Small intestine (tissue), 7 donors: ENCODE measurements at regions not wholly inside any gene's neighbourhood (a gene's known extent, or its start where the extent isn't known, plus 50 kb on each side); places are given as distances from the start of the nearest gene placed in this dataset.

Experiments
- DNase-seq, 2 donors: peaks; one replicate each; pipeline versions ENCODE4 v3.0.0 to v3.0.0-alpha.2; 2013
- FAIRE-seq: peaks from 2 replicates; lab custom pipeline; 2012; peaks lifted over from hg19 to GRCh38; lab: Jason Lieb, UNC
- H3K27ac ChIP-seq, 3 donors: one replicate each; pipeline ENCODE4 v1.5.1; 2013; ENCODE audit warnings: low read length in 2 of 3, mild to moderate bottlenecking in 2 of 3, control low read depth in 1 of 3, inconsistent platforms in 1 of 3, low read depth in 1 of 3, moderate library complexity in 1 of 3
- H3K27me3 ChIP-seq, 3 donors: one replicate each; pipeline ENCODE4 v1.6.1; 2013; ENCODE audit warnings: low read length in 3 of 3, inconsistent platforms in 1 of 3; ENCODE audit not compliant: control insufficient read depth in 3 of 3, insufficient read depth in 3 of 3
- H3K36me3 ChIP-seq, 3 donors: one replicate each; pipeline ENCODE4 v1.6.1; 2013; ENCODE audit warnings: low read length in 3 of 3, inconsistent platforms in 1 of 3, low read depth in 1 of 3, mild to moderate bottlenecking in 1 of 3, moderate library complexity in 1 of 3; ENCODE audit not compliant: control insufficient read depth in 3 of 3, insufficient read depth in 2 of 3
- H3K4me1 ChIP-seq, 3 donors: one replicate each; pipeline ENCODE4 v1.6.1; 2013; ENCODE audit warnings: low read length in 2 of 3, inconsistent platforms in 1 of 3, low read depth in 1 of 3, mild to moderate bottlenecking in 1 of 3, moderate library complexity in 1 of 3; ENCODE audit not compliant: control insufficient read depth in 3 of 3, insufficient read depth in 2 of 3
- H3K4me3 ChIP-seq, 3 donors: one replicate each; pipeline ENCODE4 v1.5.1; 2013; ENCODE audit warnings: low read length in 3 of 3, control low read depth in 1 of 3, inconsistent platforms in 1 of 3, low read depth in 1 of 3, mild to moderate bottlenecking in 1 of 3, moderate library complexity in 1 of 3
- H3K9me3 ChIP-seq, 2 donors: one replicate each; pipeline ENCODE4 v1.6.1; 2013; ENCODE audit warnings: low read depth in 1 of 2, low read length in 1 of 2; ENCODE audit not compliant: control insufficient read depth in 2 of 2, insufficient read depth in 1 of 2
- WGBS, 3 donors: extraction: QIAGEN DNeasy Blood & Tissue Kit; methylation state at CpG; one replicate each; pipeline ENCODE4 v1.1.7; 2013; 5-methylcytosine and 5-hydroxymethylcytosine counted together
- donor health status: healthy with polysubstance abuse.
- donor health status: control.
- donor health status: control.
- donor health status: Bipolar disorder and iron deficiency.
- donor health status: healthy.

GRCh38 chr9:107982001-107982400 lies 492.4 kb upstream of the KLF4 start:
- Histone ChIP-seq H3K4me3 (no peak overlapping the region), H3K9me3 (no peaks in the 10 kb centered on the region), H3K27ac (no peak overlapping the region), H3K27me3 (no peaks in the 10 kb centered on the region), H3K4me1 (no peaks in the 10 kb centered on the region), H3K36me3 (no peaks in the 10 kb centered on the region)
- DNase-seq (no peak), FAIRE-seq (no peak)
- WGBS, 3 donors: 91 to 96% (median 95%) methylated on average over 1 of the region's 1 CpG

- FAIRE-seq (no peak), DNase-seq (no peak)
- H3K27ac ChIP-seq: no peak overlapping the region
- peaks cover 0 to 3% (median 3%) of the 10 kb centered on the region in 3 donors for H3K4me1 ChIP-seq
- no peaks in the 10 kb centered on the region for H3K9me3 ChIP-seq
- H3K4me3 ChIP-seq: no peak overlapping the region
- H3K36me3 ChIP-seq: no peaks in the 10 kb centered on the region
- H3K27me3 ChIP-seq: no peaks in the 10 kb centered on the region
- 75 to 90% (median 89%) methylated on average over 2 of the region's 2 CpGs for WGBS, 3 donors
These were observed 491.4 kb upstream of the KLF4 start for GRCh38 chr9:107980984-107981383.

GRCh38 chr9:107976767-107977166 lies 487.2 kb upstream of the KLF4 start:
- Histone ChIP-seq H3K36me3 (no peaks in the 10 kb centered on the region), H3K9me3 (no peaks in the 10 kb centered on the region), H3K4me3 (no peak overlapping the region), H3K27ac (no peak overlapping the region), H3K27me3 (no peaks in the 10 kb centered on the region), H3K4me1 (peaks cover 2 to 6% (median 3%) of the 10 kb centered on the region in 3 donors)
- DNase-seq (peak; percentile 23 to 70), FAIRE-seq (no peak)
- WGBS, 3 donors: 25 to 56% (median 36%) methylated on average over 1 of the region's 1 CpG

DNA sequence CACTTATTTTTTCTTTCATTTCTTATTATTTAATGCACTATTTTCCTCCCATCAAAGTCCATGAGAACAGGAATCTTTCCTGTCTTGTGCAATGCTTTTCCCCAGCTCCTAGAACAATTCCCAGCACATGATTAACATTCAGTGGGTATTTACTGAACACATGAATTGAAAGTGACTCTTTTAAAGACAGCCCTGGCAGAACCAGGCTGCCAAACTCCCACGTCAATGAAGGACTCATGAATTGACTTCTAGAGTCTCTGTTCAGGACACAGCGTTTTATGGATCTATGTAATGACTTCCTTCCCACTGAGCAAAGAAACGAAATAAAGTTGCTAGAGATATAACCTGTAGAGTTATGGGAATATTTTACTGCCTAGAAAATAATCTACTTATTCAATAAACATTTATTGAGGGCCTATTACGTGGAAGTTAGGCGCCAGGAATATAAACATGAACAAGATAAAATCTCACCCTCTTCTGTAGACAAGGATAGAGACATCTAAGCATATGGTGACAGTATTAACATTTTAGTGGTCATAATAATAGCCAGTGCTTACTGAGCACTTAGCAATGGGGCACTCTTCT lies 485.9 kb upstream of the KLF4 start:
- Histone ChIP-seq H3K27ac (peak overlapping the region in 1 of 3 donors; percentile 5), H3K36me3 (no peaks in the 10 kb centered on the region), H3K4me1 (peaks cover 6 to 13% (median 7%) of the 10 kb centered on the region in 3 donors), H3K9me3 (no peaks in the 10 kb centered on the region), H3K27me3 (no peaks in the 10 kb centered on the region), H3K4me3 (no peak overlapping the region)
- 7 to 55% (median 30%) methylated on average over 5 of the region's 5 CpGs for WGBS, 3 donors
- FAIRE-seq (no peak), DNase-seq (peak; percentile 25 to 73)

- FAIRE-seq: no peak
- Histone ChIP-seq H3K4me1 (peaks cover 8 to 14% (median 9%) of the 10 kb centered on the region in 3 donors), H3K9me3 (no peaks in the 10 kb centered on the region), H3K27me3 (no peaks in the 10 kb centered on the region), H3K27ac (no peak overlapping the region), H3K36me3 (no peaks in the 10 kb centered on the region), H3K4me3 (no peak overlapping the region)
- no peak for DNase-seq
- 81 to 93% (median 90%) methylated on average over 1 of the region's 1 CpG for WGBS, 3 donors
These were observed 483.9 kb upstream of the KLF4 start for GRCh38 chr9:107973451-107973850.

- Histone ChIP-seq H3K4me3 (no peak overlapping the region), H3K4me1 (peaks cover 8 to 14% (median 9%) of the 10 kb centered on the region in 3 donors), H3K36me3 (no peaks in the 10 kb centered on the region), H3K9me3 (no peaks in the 10 kb centered on the region), H3K27me3 (no peaks in the 10 kb centered on the region), H3K27ac (no peak overlapping the region)
- FAIRE-seq (no peak), DNase-seq (no peak)
- WGBS, 3 donors: 59 to 68% (median 60%) methylated on average over 7 of the region's 7 CpGs
These were observed 482.8 kb upstream of the KLF4 start for GRCh38 chr9:107972346-107972745.

- peak; percentile 42 to 93 for DNase-seq
- Histone ChIP-seq H3K36me3 (no peaks in the 10 kb centered on the region), H3K4me1 (peaks cover 4 to 14% (median 8%) of the 10 kb centered on the region in 3 donors), H3K27me3 (no peaks in the 10 kb centered on the region), H3K27ac (peak overlapping the region in 2 of 3 donors; percentile 8 to 57), H3K4me3 (no peak overlapping the region), H3K9me3 (no peaks in the 10 kb centered on the region)
- no peak for FAIRE-seq
These were observed 481.7 kb upstream of the KLF4 start for GRCh38 chr9:107971241-107971640.

GRCh38 chr9:107970726-107971125 lies 481.2 kb upstream of the KLF4 start:
- Histone ChIP-seq H3K9me3 (no peaks in the 10 kb centered on the region), H3K27ac (peak overlapping the region; percentile 57 to 88 (median 77)), H3K4me3 (no peak overlapping the region), H3K27me3 (no peaks in the 10 kb centered on the region), H3K36me3 (no peaks in the 10 kb centered on the region), H3K4me1 (peaks cover 4 to 14% (median 4%) of the 10 kb centered on the region in 3 donors)
- DNase-seq: peak in 1 of 2 donors; percentile 18
- FAIRE-seq: no peak
- 57 to 68% (median 67%) methylated on average over 5 of the region's 5 CpGs for WGBS, 3 donors

GRCh38 chr9:107969727-107970126 lies 480.2 kb upstream of the KLF4 start:
- H3K27ac ChIP-seq: peak overlapping the region in 1 of 3 donors; percentile 18
- no peaks in the 10 kb centered on the region for H3K36me3 ChIP-seq
- H3K4me3 ChIP-seq: no peak overlapping the region
- no peaks in the 10 kb centered on the region for H3K27me3 ChIP-seq
- 16 to 53% (median 30%) methylated on average over 8 of the region's 8 CpGs for WGBS, 3 donors
- H3K9me3 ChIP-seq: no peaks in the 10 kb centered on the region
- DNase-seq (peak in 1 of 2 donors; percentile 67), FAIRE-seq (no peak)
- H3K4me1 ChIP-seq: peaks cover 4 to 14% (median 4%) of the 10 kb centered on the region in 3 donors
